ENCODE measurements at regions not wholly inside any gene's neighbourhood (a gene's known extent, or its start where the extent isn't known, plus 50 kb on each side); places are given as distances from the start of the nearest gene placed in this dataset.

GRCh38 chr13:100941377-100942368, 267.1 kb upstream of the TMTC4 start:
- DNase-seq: no peak

GRCh38 chr13:100940658-100941057, 266.1 kb upstream of the TMTC4 start:
- DNase-seq: peak in 2 of 56 donors; percentile 1 to 4

- DNase-seq: no peak
Measured at GRCh38 chr13:100933841-100934240, 259.2 kb upstream of the TMTC4 start.

GRCh38 chr13:100922599-100922998, 248.0 kb upstream of the TMTC4 start:
- DNase-seq: no peak

GRCh38 chr13:100921139-100921538, 246.5 kb upstream of the TMTC4 start:
- peak in 5 of 56 donors; percentile 1 to 44 (median 5) for DNase-seq

- DNase-seq: no peak
Measured at GRCh38 chr13:100917011-100917410, 242.4 kb upstream of the TMTC4 start.

- DNase-seq: no peak
Measured at GRCh38 chr13:100913143-100913542, 238.5 kb upstream of the TMTC4 start.

GRCh38 chr13:100904293-100904976, 229.8 kb upstream of the TMTC4 start:
- no peak for DNase-seq

GRCh38 chr13:100899720-100900316, 225.2 kb upstream of the TMTC4 start:
- no peak for DNase-seq

- DNase-seq: no peak
Measured at GRCh38 chr13:100898431-100898830, 223.8 kb upstream of the TMTC4 start.

- DNase-seq: no peak
Measured at GRCh38 chr13:100895651-100896050, 221.1 kb upstream of the TMTC4 start.

- peak in 22 of 56 donors; percentile 2 to 51 (median 16) for DNase-seq
Measured at GRCh38 chr13:100892981-100893380, 218.4 kb upstream of the TMTC4 start.

GRCh38 chr13:100890645-100891044, 216.1 kb upstream of the TMTC4 start:
- DNase-seq: no peak

GRCh38 chr13:100887729-100888151, 213.1 kb upstream of the TMTC4 start:
- DNase-seq: no peak

GRCh38 chr13:100883453-100883852, 208.9 kb upstream of the TMTC4 start:
- peak in 4 of 56 donors; percentile 1 to 24 (median 4) for DNase-seq

- no peak for DNase-seq
Measured at GRCh38 chr13:100881291-100881864, 206.8 kb upstream of the TMTC4 start.

GRCh38 chr13:100880166-100880565, 205.6 kb upstream of the TMTC4 start:
- DNase-seq: no peak

- no peak for DNase-seq
Measured at GRCh38 chr13:100879255-100879654, 204.7 kb upstream of the TMTC4 start.

GRCh38 chr13:100876044-100876403, 201.4 kb upstream of the TMTC4 start:
- no peak for DNase-seq

- DNase-seq: no peak
Measured at GRCh38 chr13:100875392-100876043, 200.9 kb upstream of the TMTC4 start.

- no peak for DNase-seq
Measured at GRCh38 chr13:100872761-100873160, 198.2 kb upstream of the TMTC4 start.

Measured in nucleus accumbens (tissue), 56 donors.